ENCODE measurements at regions not wholly inside any gene's neighbourhood (a gene's known extent, or its start where the extent isn't known, plus 50 kb on each side); places are given as distances from the start of the nearest gene placed in this dataset.

DNA sequence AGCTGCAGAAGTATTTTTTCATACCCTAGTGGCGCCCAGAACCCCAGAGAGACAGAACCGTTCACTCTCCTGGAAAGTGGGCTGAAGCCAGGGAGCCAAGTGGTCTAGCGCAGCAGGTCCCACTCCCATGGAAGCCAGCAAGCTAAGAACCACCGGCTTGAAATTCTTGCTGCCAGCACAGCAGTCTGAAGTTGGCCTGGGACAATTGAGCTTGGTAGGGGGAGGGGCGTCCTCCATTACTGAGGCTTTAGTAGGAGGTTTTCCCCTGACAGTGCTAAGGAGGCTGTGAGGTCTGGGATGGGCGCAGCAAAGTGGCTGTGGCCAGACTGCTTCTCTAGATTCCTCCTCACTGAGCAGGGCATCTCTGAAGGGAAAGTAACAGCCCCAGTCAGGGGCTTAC is 84.5 kb upstream of the ATXN3L start:
- Histone ChIP-seq H4K91ac (ENCODE audit: low read depth, low read length) (no peak overlapping the region), H4K8ac (ENCODE audit: low read depth, low read length) (peak overlapping the region; percentile 10), H2AFZ (ENCODE audit: insufficient read depth, low read length, poor library complexity) (no peak overlapping the region), H3K4me1 (ENCODE audit: control insufficient read depth in 1 of 2, insufficient read depth in 2 of 2, low read length in 2 of 2) (peaks cover under 1 to 3% of the 10 kb centered on the region in 2 experiments), H3K4me3 (ENCODE audit: low read depth, low read length) (no peak overlapping the region), H3K18ac (ENCODE audit: low read length) (no peak overlapping the region), H2AK5ac (ENCODE audit: low read length) (peak overlapping the region; percentile 21), H3K79me2 (ENCODE audit: control insufficient read depth, insufficient read depth, low read length, poor library complexity) (no peaks in the 10 kb centered on the region), H2BK12ac (ENCODE audit: low read length) (no peak overlapping the region), H3K4ac (ENCODE audit: low read depth, low read length) (no peak overlapping the region), H2BK120ac (ENCODE audit: insufficient read depth, low read length, poor library complexity) (no peak overlapping the region), H3K14ac (ENCODE audit: low read length) (no peak overlapping the region), H3K23ac (ENCODE audit: low read length) (no peak overlapping the region), H3K4me2 (ENCODE audit: low read length) (no peak overlapping the region), H2BK5ac (ENCODE audit: low read depth, low read length, poor library complexity) (no peak overlapping the region), H3K79me1 (ENCODE audit: low read length) (peaks cover 7% of the 10 kb centered on the region), H3K9me3 (ENCODE audit: insufficient read depth, low read depth, low read length) (no peaks in the 10 kb centered on the region), H3K36me3 (ENCODE audit: control insufficient read depth in 1 of 2, insufficient read depth in 2 of 2, low read length in 2 of 2) (peaks cover 0 to 2% of the 10 kb centered on the region in 2 experiments), H3K9ac (ENCODE audit: low read length) (no peak overlapping the region), H3K27ac (ENCODE audit: low read depth, low read length) (no peak overlapping the region), H4K12ac (ENCODE audit: low read depth, low read length) (no peak overlapping the region), H3K27me3 (ENCODE audit: insufficient read depth, low read length) (no peaks in the 10 kb centered on the region)
- no peak for DNase-seq
- no CpG with 5 or more reads among the region's 6 CpGs for WGBS (ENCODE audit: extremely low coverage, insufficient coverage, insufficient read length)

DNA sequence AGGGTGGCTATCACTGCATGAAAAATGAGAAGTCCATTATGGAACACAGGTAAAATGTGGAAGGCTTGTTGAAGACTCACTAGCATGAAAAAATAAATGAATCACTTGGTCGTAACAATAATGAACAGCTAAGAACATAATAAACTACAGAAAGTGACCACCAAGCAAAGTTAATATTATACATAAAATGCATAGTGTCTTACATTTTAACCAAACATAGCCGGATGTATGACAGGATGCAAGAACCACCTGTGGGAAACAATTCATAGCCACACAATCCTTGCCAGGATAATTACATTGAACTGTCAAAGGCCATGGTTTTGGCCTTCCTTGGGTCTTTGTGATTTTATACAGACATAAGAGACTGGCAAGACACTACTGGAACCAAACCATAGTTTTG is 81.9 kb upstream of the ATXN3L start:
- H3K27me3 ChIP-seq (ENCODE audit: insufficient read depth, low read length), result no peaks in the 10 kb centered on the region
- no peak overlapping the region for H3K27ac ChIP-seq (ENCODE audit: low read depth, low read length)
- H4K8ac ChIP-seq (ENCODE audit: low read depth, low read length), result no peak overlapping the region
- no peak overlapping the region for H3K9ac ChIP-seq (ENCODE audit: low read length)
- H3K23ac ChIP-seq (ENCODE audit: low read length), result no peak overlapping the region
- H3K79me1 ChIP-seq (ENCODE audit: low read length), result peaks cover 11% of the 10 kb centered on the region
- no peak overlapping the region for H4K12ac ChIP-seq (ENCODE audit: low read depth, low read length)
- no peak overlapping the region for H3K4me3 ChIP-seq (ENCODE audit: low read depth, low read length)
- H3K9me3 ChIP-seq (ENCODE audit: insufficient read depth, low read depth, low read length), result no peaks in the 10 kb centered on the region
- peaks cover 0 to 2% of the 10 kb centered on the region in 2 experiments for H3K36me3 ChIP-seq (ENCODE audit: control insufficient read depth in 1 of 2, insufficient read depth in 2 of 2, low read length in 2 of 2)
- no peak overlapping the region for H2AK5ac ChIP-seq (ENCODE audit: low read length)
- no peak overlapping the region for H3K4ac ChIP-seq (ENCODE audit: low read depth, low read length)
- H2BK5ac ChIP-seq (ENCODE audit: low read depth, low read length, poor library complexity), result no peak overlapping the region
- H2BK12ac ChIP-seq (ENCODE audit: low read length), result no peak overlapping the region
- H3K18ac ChIP-seq (ENCODE audit: low read length), result no peak overlapping the region
- peaks cover 3% of the 10 kb centered on the region in 2 experiments for H3K4me1 ChIP-seq (ENCODE audit: control insufficient read depth in 1 of 2, insufficient read depth in 2 of 2, low read length in 2 of 2)
- no peak overlapping the region for H2BK120ac ChIP-seq (ENCODE audit: insufficient read depth, low read length, poor library complexity)
- H3K14ac ChIP-seq (ENCODE audit: low read length), result no peak overlapping the region
- WGBS (ENCODE audit: extremely low coverage, insufficient coverage, insufficient read length), result no CpG with 5 or more reads among the region's 2 CpGs
- H4K91ac ChIP-seq (ENCODE audit: low read depth, low read length), result no peak overlapping the region
- DNase-seq, result no peak
- H2AFZ ChIP-seq (ENCODE audit: insufficient read depth, low read length, poor library complexity), result no peak overlapping the region
- no peaks in the 10 kb centered on the region for H3K79me2 ChIP-seq (ENCODE audit: control insufficient read depth, insufficient read depth, low read length, poor library complexity)
- no peak overlapping the region for H3K4me2 ChIP-seq (ENCODE audit: low read length)

DNA sequence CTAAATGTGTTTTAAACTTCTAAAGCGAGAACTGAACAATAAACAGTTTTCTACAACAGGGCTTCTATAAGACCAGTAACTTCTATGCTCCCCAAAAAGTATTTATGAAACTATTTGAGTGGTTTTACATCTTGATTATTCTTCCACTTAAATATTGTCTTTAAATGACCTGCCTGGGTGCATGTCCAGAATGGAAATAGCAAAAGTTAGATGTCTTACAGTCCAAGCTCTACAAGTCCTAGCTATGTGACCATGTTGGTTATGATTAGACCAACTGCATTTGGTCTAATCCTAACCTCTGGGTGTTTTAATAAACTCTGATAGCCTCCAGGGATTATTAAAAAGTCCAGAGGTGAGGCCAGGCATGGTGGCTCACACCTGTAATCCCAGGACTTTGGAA is 79.0 kb upstream of the ATXN3L start:
- Histone ChIP-seq H3K4ac (ENCODE audit: low read depth, low read length) (no peak overlapping the region), H3K9ac (ENCODE audit: low read length) (no peak overlapping the region), H3K9me3 (ENCODE audit: insufficient read depth, low read depth, low read length) (no peaks in the 10 kb centered on the region), H3K4me1 (ENCODE audit: control insufficient read depth in 1 of 2, insufficient read depth in 2 of 2, low read length in 2 of 2) (peaks cover 0 to 3% of the 10 kb centered on the region in 2 experiments), H2BK5ac (ENCODE audit: low read depth, low read length, poor library complexity) (peak overlapping the region; percentile 73), H4K8ac (ENCODE audit: low read depth, low read length) (no peak overlapping the region), H3K36me3 (ENCODE audit: control insufficient read depth in 1 of 2, insufficient read depth in 2 of 2, low read length in 2 of 2) (no peaks in the 10 kb centered on the region), H3K27me3 (ENCODE audit: insufficient read depth, low read length) (no peaks in the 10 kb centered on the region), H2AFZ (ENCODE audit: insufficient read depth, low read length, poor library complexity) (no peak overlapping the region), H3K14ac (ENCODE audit: low read length) (peak overlapping the region; percentile 24), H3K79me2 (ENCODE audit: control insufficient read depth, insufficient read depth, low read length, poor library complexity) (no peaks in the 10 kb centered on the region), H3K4me3 (ENCODE audit: low read depth, low read length) (no peak overlapping the region), H3K23ac (ENCODE audit: low read length) (no peak overlapping the region), H2AK5ac (ENCODE audit: low read length) (no peak overlapping the region), H3K79me1 (ENCODE audit: low read length) (peaks cover 8% of the 10 kb centered on the region), H3K18ac (ENCODE audit: low read length) (no peak overlapping the region), H4K91ac (ENCODE audit: low read depth, low read length) (peak overlapping the region; percentile 55), H4K12ac (ENCODE audit: low read depth, low read length) (no peak overlapping the region), H3K4me2 (ENCODE audit: low read length) (no peak overlapping the region), H3K27ac (ENCODE audit: low read depth, low read length) (peak overlapping the region; percentile 86), H2BK120ac (ENCODE audit: insufficient read depth, low read length, poor library complexity) (peak overlapping the region; percentile 76), H2BK12ac (ENCODE audit: low read length) (peak overlapping the region; percentile 49)
- DNase-seq, result no peak
- no CpG with 5 or more reads among the region's 1 CpG for WGBS (ENCODE audit: extremely low coverage, insufficient coverage, insufficient read length)

DNA sequence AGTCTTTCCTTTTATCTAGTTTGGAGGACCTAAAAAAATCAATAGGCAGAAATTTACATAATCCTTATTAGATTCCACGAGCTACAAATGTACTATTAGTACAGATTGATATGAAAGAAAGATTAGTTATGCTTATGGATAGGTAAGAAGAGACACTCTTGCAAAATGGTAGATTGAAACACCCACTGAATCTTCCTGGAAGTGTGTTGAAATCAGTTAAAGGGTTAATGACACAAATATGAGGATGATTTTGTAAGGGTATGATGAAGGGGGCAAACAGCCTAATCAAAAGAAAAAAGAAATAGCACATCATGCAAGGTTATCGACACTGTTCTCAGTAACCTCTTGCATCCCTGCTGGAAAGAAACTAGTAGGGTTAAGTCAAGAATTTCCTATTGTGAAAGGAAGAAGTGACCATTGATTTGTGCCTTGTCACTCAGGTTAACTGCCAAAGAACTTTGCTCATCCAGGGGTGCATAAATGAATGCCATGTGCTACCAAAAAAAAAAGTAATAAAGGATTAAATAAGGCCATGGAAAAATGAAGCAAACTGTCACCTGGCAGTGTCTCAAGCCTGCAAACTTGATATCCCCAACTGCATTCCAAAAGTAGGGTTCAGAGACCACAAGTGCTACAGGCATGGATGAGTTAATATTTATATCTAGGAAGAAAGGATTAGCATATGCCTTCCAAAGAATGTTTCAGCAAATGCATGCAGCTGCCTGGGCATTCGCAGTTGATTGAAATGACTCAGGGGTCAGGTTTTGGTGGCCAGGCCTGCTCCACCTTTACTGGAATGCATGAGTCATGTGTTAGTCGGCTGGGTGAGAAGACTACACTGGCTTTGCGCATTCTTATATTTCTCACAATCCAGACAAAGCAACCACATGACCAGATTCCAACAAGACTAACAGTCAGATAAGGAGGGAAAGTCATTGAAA is 78.3 kb upstream of the ATXN3L start:
- H3K18ac ChIP-seq (ENCODE audit: low read length), result no peak overlapping the region
- H3K79me1 ChIP-seq (ENCODE audit: low read length), result peaks cover 8% of the 10 kb centered on the region
- no peak overlapping the region for H4K8ac ChIP-seq (ENCODE audit: low read depth, low read length)
- H3K36me3 ChIP-seq (ENCODE audit: control insufficient read depth in 1 of 2, insufficient read depth in 2 of 2, low read length in 2 of 2), result no peaks in the 10 kb centered on the region
- no peak overlapping the region for H3K4me3 ChIP-seq (ENCODE audit: low read depth, low read length)
- no CpG with 5 or more reads among the region's 5 CpGs for WGBS (ENCODE audit: extremely low coverage, insufficient coverage, insufficient read length)
- H2BK120ac ChIP-seq (ENCODE audit: insufficient read depth, low read length, poor library complexity), result no peak overlapping the region
- no peak overlapping the region for H3K4ac ChIP-seq (ENCODE audit: low read depth, low read length)
- DNase-seq, result peak; percentile 77 to 86
- H3K4me1 ChIP-seq (ENCODE audit: control insufficient read depth in 1 of 2, insufficient read depth in 2 of 2, low read length in 2 of 2), result peaks cover 0 to 3% of the 10 kb centered on the region in 2 experiments
- H4K91ac ChIP-seq (ENCODE audit: low read depth, low read length), result no peak overlapping the region
- H3K9ac ChIP-seq (ENCODE audit: low read length), result no peak overlapping the region
- H4K12ac ChIP-seq (ENCODE audit: low read depth, low read length), result no peak overlapping the region
- no peak overlapping the region for H3K23ac ChIP-seq (ENCODE audit: low read length)
- H2AK5ac ChIP-seq (ENCODE audit: low read length), result no peak overlapping the region
- H3K27me3 ChIP-seq (ENCODE audit: insufficient read depth, low read length), result no peaks in the 10 kb centered on the region
- H3K9me3 ChIP-seq (ENCODE audit: insufficient read depth, low read depth, low read length), result no peaks in the 10 kb centered on the region
- H3K4me2 ChIP-seq (ENCODE audit: low read length), result no peak overlapping the region
- peak overlapping the region; percentile 13 for H2BK12ac ChIP-seq (ENCODE audit: low read length)
- H2BK5ac ChIP-seq (ENCODE audit: low read depth, low read length, poor library complexity), result no peak overlapping the region
- no peak overlapping the region for H2AFZ ChIP-seq (ENCODE audit: insufficient read depth, low read length, poor library complexity)
- no peaks in the 10 kb centered on the region for H3K79me2 ChIP-seq (ENCODE audit: control insufficient read depth, insufficient read depth, low read length, poor library complexity)
- H3K27ac ChIP-seq (ENCODE audit: low read depth, low read length), result peak overlapping the region; percentile 50
- H3K14ac ChIP-seq (ENCODE audit: low read length), result no peak overlapping the region

All from trophoblast cell (in vitro differentiated cells and primary cell).